GM19467 (cell line): ENCODE measurements at regions not wholly inside any gene's neighbourhood (a gene's known extent, or its start where the extent isn't known, plus 50 kb on each side); places are given as distances from the start of the nearest gene placed in this dataset.

ENCODE experiments used
- ATAC-seq: cut with Tn5 transposase; IDR thresholded peaks from one replicate; pipeline ENCODE4 v1.9.1; 2021; ENCODE audit warnings: mild to moderate bottlenecking, moderate library complexity; ENCODE audit not compliant: unreplicated experiment

DNA sequence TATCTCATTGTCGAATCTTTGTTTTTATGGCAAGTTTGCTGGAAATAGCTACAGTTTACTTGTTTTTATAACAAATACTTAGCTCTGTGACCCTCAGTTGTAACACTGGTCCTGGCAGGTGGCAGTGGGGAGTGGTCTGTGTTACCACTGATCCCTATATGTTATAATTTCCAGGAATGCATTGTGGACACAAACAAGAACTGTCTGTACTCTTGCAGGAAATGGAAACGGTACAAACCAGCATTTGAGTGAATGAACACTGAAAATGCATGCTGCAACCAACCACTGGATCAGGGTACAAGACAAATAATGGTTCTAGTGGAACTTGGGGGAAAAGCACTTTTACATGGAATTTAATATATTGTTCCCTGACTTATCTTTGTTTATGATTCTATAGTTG, 66.5 kb upstream of the PJA2 start:
- no peak for ATAC-seq

DNA sequence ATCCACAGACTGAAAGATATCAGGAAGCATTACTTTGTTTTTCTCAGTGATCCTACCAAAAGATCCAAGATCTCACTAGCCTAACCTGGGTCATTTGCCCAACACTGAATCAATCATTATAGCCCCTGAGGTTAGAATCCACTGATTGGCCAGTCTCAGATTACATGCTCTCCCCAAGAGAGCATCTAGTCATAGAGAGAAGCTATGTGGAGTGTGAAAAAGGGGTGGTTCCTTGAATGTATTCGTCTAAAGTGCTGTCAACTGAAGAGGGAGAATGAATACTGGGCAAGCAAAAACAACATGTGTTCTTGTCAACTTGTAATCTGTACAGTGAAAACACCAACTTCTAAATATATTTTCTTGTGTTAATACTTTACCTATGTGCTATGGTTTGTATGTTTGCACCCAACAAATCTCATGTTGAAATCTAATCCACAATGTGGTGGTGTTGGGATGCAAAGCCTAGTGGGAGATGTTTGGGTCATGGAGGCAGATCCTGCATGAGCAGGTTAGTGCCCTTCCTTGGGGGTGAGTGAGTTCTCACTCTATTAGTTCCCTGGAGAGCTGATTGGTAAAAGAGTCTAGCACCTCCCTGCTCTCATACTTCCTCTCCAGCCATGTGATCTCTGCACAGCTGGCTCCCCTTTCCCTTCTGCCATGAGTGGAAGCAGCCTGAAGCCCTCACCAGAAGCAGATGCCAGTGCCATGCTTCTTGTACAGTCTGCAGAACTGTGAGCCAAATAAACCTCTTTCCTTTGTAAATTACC, 60.3 kb upstream of the PJA2 start:
- ATAC-seq, result no peak

DNA sequence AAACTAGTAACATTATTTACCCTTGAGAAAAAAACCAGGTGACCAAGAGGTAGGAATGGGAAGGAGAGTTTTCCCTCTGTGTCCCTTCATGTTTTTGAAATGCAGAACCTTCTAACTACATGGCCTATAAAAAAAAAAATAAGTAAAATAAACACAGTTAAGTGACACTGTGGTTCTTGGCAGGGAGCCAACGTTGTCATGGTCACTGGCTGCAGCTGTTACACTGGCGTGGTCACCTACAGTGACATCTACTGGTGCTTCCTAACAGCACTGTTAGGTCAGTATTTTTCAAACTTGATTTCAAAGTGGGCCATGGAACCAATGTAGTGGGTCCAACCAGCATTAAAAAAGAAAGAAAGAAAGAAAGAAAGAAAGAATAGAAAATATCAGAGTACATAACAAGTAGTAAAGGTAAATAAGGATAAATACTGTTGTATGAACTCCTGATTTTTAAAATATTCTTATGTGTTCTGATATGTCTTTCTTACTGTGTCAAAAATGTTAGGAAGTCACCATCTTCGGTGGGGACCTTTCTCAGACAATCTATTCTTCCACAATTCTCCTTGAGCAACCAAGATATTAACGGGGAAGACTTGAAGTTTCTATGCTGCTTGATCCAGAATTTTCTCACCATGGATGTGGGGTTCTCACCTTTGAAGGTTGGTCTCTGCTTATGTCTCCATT, 59.1 kb upstream of the PJA2 start:
- ATAC-seq, result peak; percentile 95

DNA sequence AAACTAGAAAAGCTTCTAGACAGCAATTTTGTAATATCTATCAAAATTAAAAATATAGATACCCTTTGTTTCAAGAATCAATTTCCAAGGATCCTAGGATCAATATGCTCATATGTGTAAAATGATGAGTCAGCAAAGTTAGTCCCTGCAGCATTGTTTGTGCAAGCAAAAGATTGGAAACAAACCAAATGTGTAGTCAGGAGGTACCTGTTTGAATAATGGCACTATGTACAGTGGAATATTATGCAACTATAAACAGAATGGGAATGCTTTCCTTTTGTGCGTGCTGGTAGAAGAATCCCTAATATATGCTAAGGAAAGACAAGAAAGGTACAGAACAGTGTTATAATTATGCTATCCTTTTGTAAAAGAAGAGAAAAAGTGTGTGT, 58.5 kb upstream of the PJA2 start:
- ATAC-seq, result no peak

- ATAC-seq, result no peak
These were observed 57.3 kb upstream of the PJA2 start for GRCh38 chr5:109467058-109467457.
